ENCODE measurements at regions not wholly inside any gene's neighbourhood (a gene's known extent, or its start where the extent isn't known, plus 50 kb on each side); places are given as distances from the start of the nearest gene placed in this dataset.

- H3K4me3 ChIP-seq (ENCODE audit: low read depth, low read length), result no peak overlapping the region
- no peak for DNase-seq (ENCODE audit: low read depth)
- no peak for TF ChIP-seq CTCF (conservative IDR thresholded peaks at IDR 0.05; ENCODE audit: low read depth, low read length)
These were observed 314.1 kb upstream of the LRIG3 start for GRCh38 chr12:59234391-59234790.

GRCh38 chr12:59230334-59230733 lies 310.0 kb upstream of the LRIG3 start:
- no peak for TF ChIP-seq CTCF (conservative IDR thresholded peaks at IDR 0.05; ENCODE audit: low read depth, low read length)
- H3K4me3 ChIP-seq (ENCODE audit: low read depth, low read length), result no peak overlapping the region
- no peak for DNase-seq (ENCODE audit: low read depth)

- no peak for TF ChIP-seq CTCF (conservative IDR thresholded peaks at IDR 0.05; ENCODE audit: low read depth, low read length)
- no peak overlapping the region for H3K4me3 ChIP-seq (ENCODE audit: low read depth, low read length)
- no peak for DNase-seq (ENCODE audit: low read depth)
These were observed 298.8 kb upstream of the LRIG3 start for GRCh38 chr12:59219148-59219547.

- DNase-seq (ENCODE audit: low read depth), result no peak
- no peak overlapping the region for H3K4me3 ChIP-seq (ENCODE audit: low read depth, low read length)
- TF ChIP-seq CTCF (conservative IDR thresholded peaks at IDR 0.05; ENCODE audit: low read depth, low read length), result no peak
These were observed 276.7 kb upstream of the LRIG3 start for GRCh38 chr12:59196989-59197388.

GRCh38 chr12:59194794-59195193 lies 274.5 kb upstream of the LRIG3 start:
- DNase-seq (ENCODE audit: low read depth), result no peak
- TF ChIP-seq CTCF (conservative IDR thresholded peaks at IDR 0.05; ENCODE audit: low read depth, low read length), result no peak

GRCh38 chr12:59193476-59194050 lies 273.3 kb upstream of the LRIG3 start:
- DNase-seq (ENCODE audit: low read depth), result no peak
- TF ChIP-seq CTCF (conservative IDR thresholded peaks at IDR 0.05; ENCODE audit: low read depth, low read length), result no peak
- no peak overlapping the region for H3K4me3 ChIP-seq (ENCODE audit: low read depth, low read length)

More at GRCh38 chr12:59194794-59195193, 274.5 kb upstream of the LRIG3 start:
- no peak overlapping the region for H3K4me3 ChIP-seq (ENCODE audit: low read depth, low read length)

GRCh38 chr12:59191372-59191771 lies 271.1 kb upstream of the LRIG3 start:
- H3K4me3 ChIP-seq (ENCODE audit: low read depth, low read length), result no peak overlapping the region
- TF ChIP-seq CTCF (conservative IDR thresholded peaks at IDR 0.05; ENCODE audit: low read depth, low read length), result no peak
- DNase-seq (ENCODE audit: low read depth), result no peak

Data from epithelial cell of proximal tubule (primary cell).